ENCODE measurements at regions not wholly inside any gene's neighbourhood (a gene's known extent, or its start where the extent isn't known, plus 50 kb on each side); places are given as distances from the start of the nearest gene placed in this dataset.

- Histone ChIP-seq H3K4me1 (ENCODE audit: control insufficient read depth in 1 of 2, insufficient read depth in 2 of 2, low read length in 2 of 2) (no peaks in the 10 kb centered on the region), H3K27ac (ENCODE audit: low read depth in 1 of 2, low read length in 2 of 2) (no peak overlapping the region), H3K36me3 (ENCODE audit: control insufficient read depth in 1 of 2, insufficient read depth in 2 of 2, low read length in 1 of 2) (no peaks in the 10 kb centered on the region), H3K4me3 (ENCODE audit: low read length in 2 of 2) (no peak overlapping the region), H3K27me3 (ENCODE audit: control insufficient read depth in 1 of 2, insufficient read depth in 2 of 2, low read length in 1 of 2) (no peaks in the 10 kb centered on the region), H3K9me3 (ENCODE audit: control insufficient read depth, low read length) (no peaks in the 10 kb centered on the region)
- intact Hi-C loops (cut with DNase I), result no loop called here
- DNase-seq (no peak), ATAC-seq (ENCODE audit: low FRiP score) (no peak)
- WGBS, 2 donors, result 6 to 12% methylated on average over 2 of the region's 2 CpGs
These were observed 89.8 kb upstream of the KCNE2 start for GRCh38 chr21:34274001-34274400.

GRCh38 chr21:34276711-34277425, 86.9 kb upstream of the KCNE2 start:
- 91 to 93% methylated on average over 5 of the region's 5 CpGs for WGBS, 2 donors
- Histone ChIP-seq H3K9me3 (ENCODE audit: control insufficient read depth, low read length) (no peaks in the 10 kb centered on the region), H3K27me3 (ENCODE audit: control insufficient read depth in 1 of 2, insufficient read depth in 2 of 2, low read length in 1 of 2) (no peaks in the 10 kb centered on the region), H3K27ac (ENCODE audit: low read depth in 1 of 2, low read length in 2 of 2) (no peak overlapping the region), H3K36me3 (ENCODE audit: control insufficient read depth in 1 of 2, insufficient read depth in 2 of 2, low read length in 1 of 2) (no peaks in the 10 kb centered on the region), H3K4me3 (ENCODE audit: low read length in 2 of 2) (no peak overlapping the region), H3K4me1 (ENCODE audit: control insufficient read depth in 1 of 2, insufficient read depth in 2 of 2, low read length in 2 of 2) (no peaks in the 10 kb centered on the region)
- intact Hi-C loops (cut with DNase I), result no loop called here
- no peak for ATAC-seq (ENCODE audit: low FRiP score)
- DNase-seq, result no peak

- no peak overlapping the region for H3K27ac ChIP-seq (ENCODE audit: low read depth in 1 of 2, low read length in 2 of 2)
- H3K27me3 ChIP-seq (ENCODE audit: control insufficient read depth in 1 of 2, insufficient read depth in 2 of 2, low read length in 1 of 2), result no peaks in the 10 kb centered on the region
- no peaks in the 10 kb centered on the region for H3K36me3 ChIP-seq (ENCODE audit: control insufficient read depth in 1 of 2, insufficient read depth in 2 of 2, low read length in 1 of 2)
- H3K9me3 ChIP-seq (ENCODE audit: control insufficient read depth, low read length), result no peaks in the 10 kb centered on the region
- DNase-seq, result no peak
- ATAC-seq (ENCODE audit: low FRiP score), result no peak
- H3K4me1 ChIP-seq (ENCODE audit: control insufficient read depth in 1 of 2, insufficient read depth in 2 of 2, low read length in 2 of 2), result no peaks in the 10 kb centered on the region
- H3K4me3 ChIP-seq (ENCODE audit: low read length in 2 of 2), result no peak overlapping the region
- intact Hi-C loops (cut with DNase I), result no loop called here
- WGBS, 2 donors, result 96 to 98% methylated on average over 3 of the region's 3 CpGs
These were observed 85.4 kb upstream of the KCNE2 start for GRCh38 chr21:34278451-34278850.

- no peaks in the 10 kb centered on the region for H3K36me3 ChIP-seq (ENCODE audit: control insufficient read depth in 1 of 2, insufficient read depth in 2 of 2, low read length in 1 of 2)
- intact Hi-C loops (cut with DNase I), result no loop called here
- ATAC-seq (ENCODE audit: low FRiP score) (no peak), DNase-seq (no peak)
- H3K9me3 ChIP-seq (ENCODE audit: control insufficient read depth, low read length), result no peaks in the 10 kb centered on the region
- WGBS, 2 donors, result 91 to 93% methylated on average over 6 of the region's 6 CpGs
- H3K27me3 ChIP-seq (ENCODE audit: control insufficient read depth in 1 of 2, insufficient read depth in 2 of 2, low read length in 1 of 2), result no peaks in the 10 kb centered on the region
- H3K4me3 ChIP-seq (ENCODE audit: low read length in 2 of 2), result no peak overlapping the region
- no peaks in the 10 kb centered on the region for H3K4me1 ChIP-seq (ENCODE audit: control insufficient read depth in 1 of 2, insufficient read depth in 2 of 2, low read length in 2 of 2)
- no peak overlapping the region for H3K27ac ChIP-seq (ENCODE audit: low read depth in 1 of 2, low read length in 2 of 2)
These were observed 84.5 kb upstream of the KCNE2 start for GRCh38 chr21:34279285-34279684.

GRCh38 chr21:34279883-34280282, 83.9 kb upstream of the KCNE2 start:
- H3K27ac ChIP-seq (ENCODE audit: low read depth in 1 of 2, low read length in 2 of 2), result no peak overlapping the region

GRCh38 chr21:34280389-34280795, 83.4 kb upstream of the KCNE2 start:
- no peak overlapping the region for H3K4me3 ChIP-seq (ENCODE audit: low read length in 2 of 2)
- H3K27me3 ChIP-seq (ENCODE audit: control insufficient read depth in 1 of 2, insufficient read depth in 2 of 2, low read length in 1 of 2), result no peaks in the 10 kb centered on the region
- no peak for DNase-seq
- peak; percentile 79 for ATAC-seq (ENCODE audit: low FRiP score)
- H3K36me3 ChIP-seq (ENCODE audit: control insufficient read depth in 1 of 2, insufficient read depth in 2 of 2, low read length in 1 of 2), result no peaks in the 10 kb centered on the region
- H3K4me1 ChIP-seq (ENCODE audit: control insufficient read depth in 1 of 2, insufficient read depth in 2 of 2, low read length in 2 of 2), result peaks cover 0 to 3% of the 10 kb centered on the region in 2 donors
- no peaks in the 10 kb centered on the region for H3K9me3 ChIP-seq (ENCODE audit: control insufficient read depth, low read length)
- WGBS, 2 donors, result 13 to 15% methylated on average over 6 of the region's 6 CpGs
- intact Hi-C loops (cut with DNase I), result no loop called here
- H3K27ac ChIP-seq (ENCODE audit: low read depth in 1 of 2, low read length in 2 of 2), result no peak overlapping the region

More at GRCh38 chr21:34279883-34280282, 83.9 kb upstream of the KCNE2 start:
- H3K36me3 ChIP-seq (ENCODE audit: control insufficient read depth in 1 of 2, insufficient read depth in 2 of 2, low read length in 1 of 2), result no peaks in the 10 kb centered on the region
- ATAC-seq (ENCODE audit: low FRiP score) (no peak), DNase-seq (no peak)
- intact Hi-C loops (cut with DNase I), result no loop called here
- H3K4me1 ChIP-seq (ENCODE audit: control insufficient read depth in 1 of 2, insufficient read depth in 2 of 2, low read length in 2 of 2), result peaks cover 0 to 2% of the 10 kb centered on the region in 2 donors
- H3K9me3 ChIP-seq (ENCODE audit: control insufficient read depth, low read length), result no peaks in the 10 kb centered on the region
- H3K27me3 ChIP-seq (ENCODE audit: control insufficient read depth in 1 of 2, insufficient read depth in 2 of 2, low read length in 1 of 2), result no peaks in the 10 kb centered on the region
- H3K4me3 ChIP-seq (ENCODE audit: low read length in 2 of 2), result no peak overlapping the region
- 74 to 76% methylated on average over 3 of the region's 3 CpGs for WGBS, 2 donors

- intact Hi-C loops (cut with DNase I), result no loop called here
- Histone ChIP-seq H3K9me3 (ENCODE audit: control insufficient read depth, low read length) (no peaks in the 10 kb centered on the region), H3K4me1 (ENCODE audit: control insufficient read depth in 1 of 2, insufficient read depth in 2 of 2, low read length in 2 of 2) (peaks cover 0 to 3% of the 10 kb centered on the region in 2 donors), H3K36me3 (ENCODE audit: control insufficient read depth in 1 of 2, insufficient read depth in 2 of 2, low read length in 1 of 2) (no peaks in the 10 kb centered on the region), H3K4me3 (ENCODE audit: low read length in 2 of 2) (no peak overlapping the region), H3K27me3 (ENCODE audit: control insufficient read depth in 1 of 2, insufficient read depth in 2 of 2, low read length in 1 of 2) (no peaks in the 10 kb centered on the region), H3K27ac (ENCODE audit: low read depth in 1 of 2, low read length in 2 of 2) (no peak overlapping the region)
- WGBS, 2 donors, result 88 to 92% methylated on average over 9 of the region's 9 CpGs
- DNase-seq, result no peak
- peak; percentile 34 for ATAC-seq (ENCODE audit: low FRiP score)
These were observed 82.8 kb upstream of the KCNE2 start for GRCh38 chr21:34280959-34281358.

GRCh38 chr21:34282223-34282622, 81.6 kb upstream of the KCNE2 start:
- no peak overlapping the region for H3K4me3 ChIP-seq (ENCODE audit: low read length in 2 of 2)
- no peaks in the 10 kb centered on the region for H3K9me3 ChIP-seq (ENCODE audit: control insufficient read depth, low read length)
- intact Hi-C loops (cut with DNase I), result no loop called here
- WGBS, 2 donors, result 75 to 80% methylated on average over 4 of the region's 4 CpGs
- H3K4me1 ChIP-seq (ENCODE audit: control insufficient read depth in 1 of 2, insufficient read depth in 2 of 2, low read length in 2 of 2), result peaks cover 0 to 3% of the 10 kb centered on the region in 2 donors
- no peak overlapping the region for H3K27ac ChIP-seq (ENCODE audit: low read depth in 1 of 2, low read length in 2 of 2)
- ATAC-seq (ENCODE audit: low FRiP score) (no peak), DNase-seq (no peak)
- no peaks in the 10 kb centered on the region for H3K27me3 ChIP-seq (ENCODE audit: control insufficient read depth in 1 of 2, insufficient read depth in 2 of 2, low read length in 1 of 2)
- H3K36me3 ChIP-seq (ENCODE audit: control insufficient read depth in 1 of 2, insufficient read depth in 2 of 2, low read length in 1 of 2), result no peaks in the 10 kb centered on the region

GRCh38 chr21:34284666-34285065, 79.1 kb upstream of the KCNE2 start:
- Histone ChIP-seq H3K36me3 (ENCODE audit: control insufficient read depth in 1 of 2, insufficient read depth in 2 of 2, low read length in 1 of 2) (no peaks in the 10 kb centered on the region), H3K27ac (ENCODE audit: low read depth in 1 of 2, low read length in 2 of 2) (no peak overlapping the region), H3K9me3 (ENCODE audit: control insufficient read depth, low read length) (peaks cover 2% of the 10 kb centered on the region), H3K4me1 (ENCODE audit: control insufficient read depth in 1 of 2, insufficient read depth in 2 of 2, low read length in 2 of 2) (peaks cover 0 to 3% of the 10 kb centered on the region in 2 donors), H3K27me3 (ENCODE audit: control insufficient read depth in 1 of 2, insufficient read depth in 2 of 2, low read length in 1 of 2) (no peaks in the 10 kb centered on the region), H3K4me3 (ENCODE audit: low read length in 2 of 2) (no peak overlapping the region)
- DNase-seq (no peak), ATAC-seq (ENCODE audit: low FRiP score) (no peak)
- WGBS, 2 donors, result 22 to 37% methylated on average over 4 of the region's 4 CpGs
- intact Hi-C loops (cut with DNase I), result no loop called here
